Adrenal gland (tissue), 5 donors: ENCODE measurements at regions not wholly inside any gene's neighbourhood (a gene's known extent, or its start where the extent isn't known, plus 50 kb on each side); places are given as distances from the start of the nearest gene placed in this dataset.

Experiments
- POLR2A ChIP-seq, 2 donors: fragments of 450-650 bp; IDR thresholded peaks; one replicate each; pipeline ENCODE4 v1.6.1; 2017; ENCODE audit warnings: antibody characterized with exemption in 2 of 2, mild to moderate bottlenecking in 2 of 2, moderate library complexity in 1 of 2
- TF ChIP-seq, protein P1 (sequence below), 6 experiments: fragments of 450-650 bp in 4 of 6; fragments of 200-600 bp in 2 of 6; sonication (generic) in 1 of 6; IDR thresholded peaks; 1 replicate in 5 of 6; 2 replicates in 1 of 6; pipeline versions ENCODE4 v1.5.1 to v1.8.0; 2016 to 2021; ENCODE audit warnings: antibody characterized with exemption in 6 of 6, mild to moderate bottlenecking in 2 of 6, moderate library complexity in 1 of 6
- donor health status: DM: no; HTN: no; CAD: no.

DNA sequence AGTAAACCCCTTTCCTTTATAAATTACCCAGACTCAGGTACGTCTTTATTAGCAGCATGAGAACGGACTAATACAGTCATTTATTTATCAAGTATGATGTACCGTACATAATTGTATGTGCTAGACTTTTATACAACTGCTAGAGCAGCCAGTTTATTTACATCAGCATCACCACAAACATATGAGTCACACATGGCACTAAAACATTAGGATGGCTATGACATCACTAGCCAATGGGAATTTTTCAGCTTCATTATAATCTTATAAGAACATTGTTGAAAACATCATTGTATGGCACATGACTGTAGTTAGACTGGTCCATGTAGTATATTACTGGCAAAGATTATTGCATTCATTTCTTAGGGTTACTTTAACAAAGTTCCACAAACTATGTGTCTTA, 121.7 kb downstream of the ZMAT3 start:
- TF ChIP-seq, protein P1, sequence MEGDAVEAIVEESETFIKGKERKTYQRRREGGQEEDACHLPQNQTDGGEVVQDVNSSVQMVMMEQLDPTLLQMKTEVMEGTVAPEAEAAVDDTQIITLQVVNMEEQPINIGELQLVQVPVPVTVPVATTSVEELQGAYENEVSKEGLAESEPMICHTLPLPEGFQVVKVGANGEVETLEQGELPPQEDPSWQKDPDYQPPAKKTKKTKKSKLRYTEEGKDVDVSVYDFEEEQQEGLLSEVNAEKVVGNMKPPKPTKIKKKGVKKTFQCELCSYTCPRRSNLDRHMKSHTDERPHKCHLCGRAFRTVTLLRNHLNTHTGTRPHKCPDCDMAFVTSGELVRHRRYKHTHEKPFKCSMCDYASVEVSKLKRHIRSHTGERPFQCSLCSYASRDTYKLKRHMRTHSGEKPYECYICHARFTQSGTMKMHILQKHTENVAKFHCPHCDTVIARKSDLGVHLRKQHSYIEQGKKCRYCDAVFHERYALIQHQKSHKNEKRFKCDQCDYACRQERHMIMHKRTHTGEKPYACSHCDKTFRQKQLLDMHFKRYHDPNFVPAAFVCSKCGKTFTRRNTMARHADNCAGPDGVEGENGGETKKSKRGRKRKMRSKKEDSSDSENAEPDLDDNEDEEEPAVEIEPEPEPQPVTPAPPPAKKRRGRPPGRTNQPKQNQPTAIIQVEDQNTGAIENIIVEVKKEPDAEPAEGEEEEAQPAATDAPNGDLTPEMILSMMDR (IDR thresholded peaks at IDR 0.05): no peak
- no peak for TF ChIP-seq POLR2A (IDR thresholded peaks at IDR 0.05)
